Loucy (cell line): ENCODE measurements at regions not wholly inside any gene's neighbourhood (a gene's known extent, or its start where the extent isn't known, plus 50 kb on each side); places are given as distances from the start of the nearest gene placed in this dataset.

Experiments used
- H2AFZ ChIP-seq: fragments of 200-600 bp; sonication (generic); 2 replicates; pipeline ENCODE4 v1.6.0; 2016; ENCODE audit warnings: antibody characterized with exemption, mild to moderate bottlenecking, low read length, moderate library complexity
- H3F3A ChIP-seq: fragments of 200-600 bp; 2 replicates; pipeline ENCODE4 v1.6.0; 2016; ENCODE audit warnings: antibody characterized with exemption, low read depth, mild to moderate bottlenecking
- H3K27me3 ChIP-seq: fragments of 200-600 bp; sonication (generic); 2 replicates; pipeline ENCODE4 v1.6.1; 2014; ENCODE audit warnings: low read length, mild to moderate bottlenecking; ENCODE audit not compliant: insufficient read depth, poor library complexity, severe bottlenecking
- H3K36me3 ChIP-seq: fragments of 200-600 bp; sonication (generic); 2 replicates; pipeline ENCODE4 v1.6.1; 2016; ENCODE audit warnings: low read length; ENCODE audit not compliant: insufficient read depth
- H3K4me1 ChIP-seq: fragments of 200-600 bp; sonication (generic); 2 replicates; pipeline ENCODE4 v1.5.1; 2014; ENCODE audit warnings: low read length, mild to moderate bottlenecking; ENCODE audit not compliant: insufficient read depth, poor library complexity, severe bottlenecking
- H3K4me2 ChIP-seq: fragments of 200-600 bp; sonication (generic); 2 replicates; pipeline ENCODE4 v1.6.0; 2014; ENCODE audit warnings: antibody characterized with exemption, low read length, low read depth, mild to moderate bottlenecking; ENCODE audit not compliant: poor library complexity, severe bottlenecking
- H3K4me3 ChIP-seq: fragments of 200-600 bp; sonication (generic); 2 replicates; pipeline ENCODE4 v1.5.1; 2014; ENCODE audit warnings: low read length, mild to moderate bottlenecking, mixed read lengths; ENCODE audit not compliant: poor library complexity, severe bottlenecking
- H3K79me2 ChIP-seq: fragments of 200-600 bp; sonication (generic); 2 replicates; pipeline ENCODE4 v1.6.1; 2014; ENCODE audit warnings: low read length; ENCODE audit not compliant: insufficient read depth
- H3K9ac ChIP-seq: fragments of 200-600 bp; sonication (generic); 2 replicates; pipeline ENCODE4 v1.6.0; 2014; ENCODE audit warnings: mild to moderate bottlenecking, low read depth, low read length, moderate library complexity; ENCODE audit not compliant: poor library complexity, severe bottlenecking
- H3K9me2 ChIP-seq: fragments of 200-600 bp; sonication (generic); replicated peaks from 2 replicates; pipeline ENCODE4 v1.6.1; 2016; ENCODE audit warnings: low read depth, low read length, mixed read lengths
- H3K9me3 ChIP-seq: fragments of 200-600 bp; sonication (generic); 2 replicates; pipeline ENCODE4 v1.6.1; 2014; ENCODE audit warnings: mild to moderate bottlenecking, antibody characterized with exemption, low read length, low read depth; ENCODE audit not compliant: insufficient read depth
- H4K20me1 ChIP-seq: fragments of 200-600 bp; sonication (generic); 2 replicates; pipeline ENCODE4 v1.6.0; 2014; ENCODE audit warnings: antibody characterized with exemption, low read length, mild to moderate bottlenecking; ENCODE audit not compliant: insufficient read depth, poor library complexity, severe bottlenecking
- EZH2phosphoT487 ChIP-seq: fragments of 200-600 bp; IDR thresholded peaks from 2 replicates; pipeline ENCODE4 v1.6.1; 2018; ENCODE audit warnings: antibody characterized with exemption, mild to moderate bottlenecking, moderate library complexity, borderline replicate concordance
- TF ChIP-seq, protein P1 (sequence below): fragments of 200-600 bp; sonication (generic); conservative IDR thresholded peaks from 2 replicates; pipeline ENCODE4 v1.5.1; 2014; ENCODE audit warnings: mild to moderate bottlenecking, antibody characterized with exemption, low read length

DNA sequence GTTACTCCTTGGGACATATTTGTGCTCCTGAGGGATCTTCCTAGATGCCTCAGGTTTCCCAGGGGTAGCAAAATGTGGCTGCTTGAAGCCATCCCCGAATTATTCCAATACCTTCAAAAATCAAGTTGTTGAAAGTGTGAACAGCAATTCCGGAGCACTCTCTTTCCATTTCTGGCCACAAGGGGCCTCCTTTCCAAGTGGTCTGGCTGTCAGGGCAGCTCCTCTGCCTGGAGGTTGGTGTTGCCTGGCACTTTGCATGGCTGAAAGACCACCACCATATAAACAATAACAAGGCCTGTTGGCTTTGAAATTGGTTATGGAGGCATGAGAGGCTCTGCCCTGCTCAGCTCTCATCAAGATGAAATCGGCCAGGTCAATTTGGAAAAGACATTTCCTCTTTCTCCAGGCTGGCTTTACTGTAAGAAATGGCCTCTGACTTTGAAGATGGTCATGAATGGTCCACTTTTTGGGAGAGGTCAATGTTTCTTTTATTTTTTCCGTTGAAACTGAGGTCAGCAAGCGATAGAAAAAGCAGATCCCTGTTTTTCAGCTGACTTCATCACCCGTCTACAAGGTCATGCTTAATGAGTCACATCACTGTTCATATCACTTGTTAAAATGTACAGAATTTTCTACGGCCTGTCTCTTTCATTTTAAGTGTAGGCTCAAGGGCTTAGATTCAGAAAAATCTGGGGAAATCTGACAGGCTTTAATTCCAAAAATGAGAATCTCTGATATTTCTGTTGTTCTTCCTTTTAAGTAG, 481.1 kb upstream of the ZNF608 start:
- no peak for TF ChIP-seq EZH2phosphoT487
- TF ChIP-seq, protein P1, sequence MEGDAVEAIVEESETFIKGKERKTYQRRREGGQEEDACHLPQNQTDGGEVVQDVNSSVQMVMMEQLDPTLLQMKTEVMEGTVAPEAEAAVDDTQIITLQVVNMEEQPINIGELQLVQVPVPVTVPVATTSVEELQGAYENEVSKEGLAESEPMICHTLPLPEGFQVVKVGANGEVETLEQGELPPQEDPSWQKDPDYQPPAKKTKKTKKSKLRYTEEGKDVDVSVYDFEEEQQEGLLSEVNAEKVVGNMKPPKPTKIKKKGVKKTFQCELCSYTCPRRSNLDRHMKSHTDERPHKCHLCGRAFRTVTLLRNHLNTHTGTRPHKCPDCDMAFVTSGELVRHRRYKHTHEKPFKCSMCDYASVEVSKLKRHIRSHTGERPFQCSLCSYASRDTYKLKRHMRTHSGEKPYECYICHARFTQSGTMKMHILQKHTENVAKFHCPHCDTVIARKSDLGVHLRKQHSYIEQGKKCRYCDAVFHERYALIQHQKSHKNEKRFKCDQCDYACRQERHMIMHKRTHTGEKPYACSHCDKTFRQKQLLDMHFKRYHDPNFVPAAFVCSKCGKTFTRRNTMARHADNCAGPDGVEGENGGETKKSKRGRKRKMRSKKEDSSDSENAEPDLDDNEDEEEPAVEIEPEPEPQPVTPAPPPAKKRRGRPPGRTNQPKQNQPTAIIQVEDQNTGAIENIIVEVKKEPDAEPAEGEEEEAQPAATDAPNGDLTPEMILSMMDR: peak; percentile 38
- no peaks in the 10 kb centered on the region for H3K4me1 ChIP-seq
- H2AFZ ChIP-seq: no peak overlapping the region
- H3K36me3 ChIP-seq: no peaks in the 10 kb centered on the region
- H3K9me3 ChIP-seq: no peaks in the 10 kb centered on the region
- no peak overlapping the region for H3K4me3 ChIP-seq
- no peaks in the 10 kb centered on the region for H3F3A ChIP-seq
- no peaks in the 10 kb centered on the region for H3K27me3 ChIP-seq
- no peaks in the 10 kb centered on the region for H3K9me2 ChIP-seq
- H4K20me1 ChIP-seq: no peaks in the 10 kb centered on the region
- no peak overlapping the region for H3K9ac ChIP-seq
- no peaks in the 10 kb centered on the region for H3K79me2 ChIP-seq
- no peak overlapping the region for H3K4me2 ChIP-seq

DNA sequence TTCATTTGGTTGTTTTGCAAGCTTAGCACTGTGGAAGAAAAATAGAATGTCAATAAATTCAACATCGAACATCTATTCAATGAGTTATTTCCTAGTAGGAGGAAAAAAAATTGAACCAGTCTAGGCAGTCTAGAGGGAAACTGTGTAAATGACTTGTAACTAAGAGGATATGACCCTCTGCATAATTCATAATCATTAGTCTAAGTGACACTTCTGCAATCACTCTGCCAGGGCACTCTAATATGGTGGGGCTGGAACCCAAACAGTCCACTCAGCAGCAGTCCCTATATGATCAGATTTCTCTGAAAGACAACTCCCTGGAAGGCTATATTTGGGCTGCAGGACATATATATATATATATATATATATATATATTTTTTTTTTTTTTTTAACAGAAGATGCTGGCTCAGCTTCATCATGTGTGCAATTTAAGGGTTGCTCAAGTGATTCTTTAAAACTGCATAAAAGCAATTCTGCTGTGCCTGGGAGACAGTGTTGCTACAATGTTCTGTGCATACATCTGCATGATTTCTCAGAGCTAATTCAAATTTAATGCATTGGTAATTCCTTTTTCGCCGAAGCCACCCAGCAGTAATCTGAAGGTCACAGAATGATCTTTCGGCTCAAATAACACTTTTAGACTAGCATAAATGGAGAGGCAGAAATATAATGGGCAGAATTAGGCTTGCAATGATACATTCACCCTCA, 482.1 kb upstream of the ZNF608 start:
- TF ChIP-seq, protein P1: no peak
- no peak for TF ChIP-seq EZH2phosphoT487
- no peak overlapping the region for H3K4me2 ChIP-seq
- no peak overlapping the region for H2AFZ ChIP-seq
- H3K4me1 ChIP-seq: no peaks in the 10 kb centered on the region
- H3K4me3 ChIP-seq: no peak overlapping the region
- H3K9me3 ChIP-seq: no peaks in the 10 kb centered on the region
- H3K36me3 ChIP-seq: no peaks in the 10 kb centered on the region
- H3K27me3 ChIP-seq: no peaks in the 10 kb centered on the region
- H3F3A ChIP-seq: no peaks in the 10 kb centered on the region
- no peaks in the 10 kb centered on the region for H3K9me2 ChIP-seq
- H3K9ac ChIP-seq: no peak overlapping the region
- no peaks in the 10 kb centered on the region for H4K20me1 ChIP-seq
- no peaks in the 10 kb centered on the region for H3K79me2 ChIP-seq

DNA sequence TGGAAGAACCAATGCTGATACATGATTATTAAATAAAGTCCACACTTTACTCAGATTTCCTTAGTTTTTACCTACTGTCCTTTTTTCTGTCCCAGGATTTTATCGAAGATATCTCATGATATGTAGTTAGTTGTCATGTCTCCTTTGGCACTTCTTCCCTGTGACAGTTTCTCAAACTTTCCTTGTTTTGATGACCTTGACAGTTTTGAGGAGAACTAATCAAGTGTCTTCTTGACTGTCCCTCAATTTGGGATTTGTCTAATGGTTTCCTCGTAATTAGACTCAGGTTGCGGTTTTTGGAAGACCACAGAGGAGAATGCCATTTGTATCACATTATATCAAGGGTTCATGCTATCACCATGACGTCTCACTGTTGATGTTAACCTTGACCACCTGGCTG, 483.1 kb upstream of the ZNF608 start:
- no peaks in the 10 kb centered on the region for H3K27me3 ChIP-seq
- H3K4me3 ChIP-seq: no peak overlapping the region
- no peaks in the 10 kb centered on the region for H3K4me1 ChIP-seq
- H3F3A ChIP-seq: no peaks in the 10 kb centered on the region
- H3K9me2 ChIP-seq: no peaks in the 10 kb centered on the region
- no peaks in the 10 kb centered on the region for H3K36me3 ChIP-seq
- no peak for TF ChIP-seq EZH2phosphoT487
- TF ChIP-seq, protein P1: no peak
- no peaks in the 10 kb centered on the region for H3K9me3 ChIP-seq
- no peak overlapping the region for H3K9ac ChIP-seq
- H2AFZ ChIP-seq: no peak overlapping the region
- no peaks in the 10 kb centered on the region for H4K20me1 ChIP-seq
- no peaks in the 10 kb centered on the region for H3K79me2 ChIP-seq
- H3K4me2 ChIP-seq: no peak overlapping the region
